Activated CD4-positive, alpha-beta T cell treated with anti-CD3 and anti-CD28 coated beads, Interleukin-2, amount 10 ng/mL, durations not matched to agents 24 days and 14 days (primary cell): ENCODE measurements at regions not wholly inside any gene's neighbourhood (a gene's known extent, or its start where the extent isn't known, plus 50 kb on each side); places are given as distances from the start of the nearest gene placed in this dataset.

Source experiments
- DNase-seq: peaks from one replicate; pipeline ENCODE4 v3.0.0; 2022
- H3K27ac Mint-ChIP-seq: one replicate; pipeline ENCODE4 v1.8.0; 2022; ENCODE audit warnings: mild to moderate bottlenecking, mixed read lengths
- H3K27me3 Mint-ChIP-seq: one replicate; pipeline ENCODE4 v1.8.0; 2022; ENCODE audit warnings: mixed read lengths
- H3K36me3 Mint-ChIP-seq: one replicate; pipeline ENCODE4 v1.8.0; 2022; ENCODE audit warnings: low read depth, mild to moderate bottlenecking, mixed read lengths
- H3K4me1 Mint-ChIP-seq: one replicate; pipeline ENCODE4 v1.8.0; 2021; ENCODE audit warnings: mixed read lengths
- H3K4me3 Mint-ChIP-seq: one replicate; pipeline ENCODE4 v1.8.0; 2022; ENCODE audit warnings: mild to moderate bottlenecking, moderate library complexity, mixed read lengths
- H3K9me3 Mint-ChIP-seq: one replicate; pipeline ENCODE4 v1.8.0; 2021; ENCODE audit warnings: mixed read lengths
- intact Hi-C: fragments of 100-400 bp; cut with micrococcal nuclease; formaldehyde crosslinking; loops from one replicate; pipeline ENCODE4 v1.15.1; 2023

GRCh38 chr12:25759752-25760151, 198.7 kb upstream of the RASSF8 start:
- no peaks in the 10 kb centered on the region for H3K9me3 Mint-ChIP-seq
- H3K4me3 Mint-ChIP-seq: no peak overlapping the region
- H3K4me1 Mint-ChIP-seq: no peaks in the 10 kb centered on the region
- no peaks in the 10 kb centered on the region for H3K36me3 Mint-ChIP-seq
- intact Hi-C loops: no loop called here
- no peak overlapping the region for H3K27ac Mint-ChIP-seq
- DNase-seq: no peak
- H3K27me3 Mint-ChIP-seq: peaks cover 2% of the 10 kb centered on the region

- intact Hi-C loops: no loop called here
- no peaks in the 10 kb centered on the region for H3K36me3 Mint-ChIP-seq
- H3K27me3 Mint-ChIP-seq: peaks cover 2% of the 10 kb centered on the region
- H3K4me3 Mint-ChIP-seq: no peak overlapping the region
- H3K4me1 Mint-ChIP-seq: no peaks in the 10 kb centered on the region
- H3K27ac Mint-ChIP-seq: no peak overlapping the region
- no peak for DNase-seq
- H3K9me3 Mint-ChIP-seq: no peaks in the 10 kb centered on the region
Measured at GRCh38 chr12:25761356-25761755, 197.1 kb upstream of the RASSF8 start.

GRCh38 chr12:25764409-25764808, 194.1 kb upstream of the RASSF8 start:
- Mint-ChIP-seq H3K4me3 (no peak overlapping the region), H3K27me3 (no peaks in the 10 kb centered on the region), H3K36me3 (no peaks in the 10 kb centered on the region), H3K27ac (no peak overlapping the region), H3K9me3 (no peaks in the 10 kb centered on the region), H3K4me1 (no peaks in the 10 kb centered on the region)
- intact Hi-C loops: no loop called here
- DNase-seq: no peak

GRCh38 chr12:25764892-25765291, 193.6 kb upstream of the RASSF8 start:
- DNase-seq: no peak
- Mint-ChIP-seq H3K27ac (no peak overlapping the region), H3K9me3 (no peaks in the 10 kb centered on the region), H3K27me3 (no peaks in the 10 kb centered on the region), H3K36me3 (no peaks in the 10 kb centered on the region), H3K4me3 (no peak overlapping the region), H3K4me1 (peaks cover 2% of the 10 kb centered on the region)
- intact Hi-C loops: no loop called here

- Mint-ChIP-seq H3K27me3 (no peaks in the 10 kb centered on the region), H3K4me1 (peaks cover 2% of the 10 kb centered on the region), H3K9me3 (no peaks in the 10 kb centered on the region), H3K36me3 (no peaks in the 10 kb centered on the region), H3K27ac (no peak overlapping the region), H3K4me3 (no peak overlapping the region)
- intact Hi-C loops: no loop called here
- no peak for DNase-seq
Measured at GRCh38 chr12:25767606-25768005, 190.9 kb upstream of the RASSF8 start.

GRCh38 chr12:25768151-25768550, 190.3 kb upstream of the RASSF8 start:
- no peaks in the 10 kb centered on the region for H3K36me3 Mint-ChIP-seq
- H3K4me1 Mint-ChIP-seq: peaks cover 2% of the 10 kb centered on the region
- no peaks in the 10 kb centered on the region for H3K27me3 Mint-ChIP-seq
- H3K27ac Mint-ChIP-seq: no peak overlapping the region
- no peak overlapping the region for H3K4me3 Mint-ChIP-seq
- no peaks in the 10 kb centered on the region for H3K9me3 Mint-ChIP-seq
- DNase-seq: no peak
- intact Hi-C loops: no loop called here

- intact Hi-C loops: no loop called here
- H3K27me3 Mint-ChIP-seq: no peaks in the 10 kb centered on the region
- H3K4me3 Mint-ChIP-seq: no peak overlapping the region
- H3K9me3 Mint-ChIP-seq: no peaks in the 10 kb centered on the region
- no peak for DNase-seq
- peaks cover 2% of the 10 kb centered on the region for H3K4me1 Mint-ChIP-seq
- no peaks in the 10 kb centered on the region for H3K36me3 Mint-ChIP-seq
- no peak overlapping the region for H3K27ac Mint-ChIP-seq
Measured at GRCh38 chr12:25769082-25769945, 189.2 kb upstream of the RASSF8 start.

- Mint-ChIP-seq H3K4me1 (peaks cover 2% of the 10 kb centered on the region), H3K27me3 (peaks cover 1% of the 10 kb centered on the region), H3K9me3 (no peaks in the 10 kb centered on the region), H3K4me3 (no peak overlapping the region), H3K36me3 (no peaks in the 10 kb centered on the region), H3K27ac (no peak overlapping the region)
- intact Hi-C loops: no loop called here
- no peak for DNase-seq
Measured at GRCh38 chr12:25771041-25771440, 187.4 kb upstream of the RASSF8 start.

GRCh38 chr12:25771476-25771875, 187.0 kb upstream of the RASSF8 start:
- no peak overlapping the region for H3K27ac Mint-ChIP-seq
- H3K4me3 Mint-ChIP-seq: no peak overlapping the region
- intact Hi-C loops: no loop called here
- no peaks in the 10 kb centered on the region for H3K9me3 Mint-ChIP-seq
- peaks cover 2% of the 10 kb centered on the region for H3K4me1 Mint-ChIP-seq
- no peaks in the 10 kb centered on the region for H3K36me3 Mint-ChIP-seq
- DNase-seq: no peak
- H3K27me3 Mint-ChIP-seq: peaks cover 4% of the 10 kb centered on the region

GRCh38 chr12:25775968-25776367, 182.5 kb upstream of the RASSF8 start:
- H3K4me3 Mint-ChIP-seq: no peak overlapping the region
- no peaks in the 10 kb centered on the region for H3K9me3 Mint-ChIP-seq
- no peak overlapping the region for H3K27ac Mint-ChIP-seq
- no peak for DNase-seq
- no peaks in the 10 kb centered on the region for H3K4me1 Mint-ChIP-seq
- H3K36me3 Mint-ChIP-seq: no peaks in the 10 kb centered on the region
- H3K27me3 Mint-ChIP-seq: peaks cover 15% of the 10 kb centered on the region
- intact Hi-C loops: no loop called here

- Mint-ChIP-seq H3K27ac (no peak overlapping the region), H3K36me3 (no peaks in the 10 kb centered on the region), H3K4me1 (no peaks in the 10 kb centered on the region), H3K27me3 (peaks cover 15% of the 10 kb centered on the region), H3K9me3 (no peaks in the 10 kb centered on the region), H3K4me3 (no peak overlapping the region)
- intact Hi-C loops: no loop called here
- no peak for DNase-seq
Measured at GRCh38 chr12:25780771-25781170, 177.7 kb upstream of the RASSF8 start.

- peaks cover 12% of the 10 kb centered on the region for H3K27me3 Mint-ChIP-seq
- no peaks in the 10 kb centered on the region for H3K36me3 Mint-ChIP-seq
- H3K9me3 Mint-ChIP-seq: no peaks in the 10 kb centered on the region
- intact Hi-C loops: no loop called here
- no peak overlapping the region for H3K27ac Mint-ChIP-seq
- DNase-seq: no peak
- no peaks in the 10 kb centered on the region for H3K4me1 Mint-ChIP-seq
- H3K4me3 Mint-ChIP-seq: no peak overlapping the region
Measured at GRCh38 chr12:25781232-25781631, 177.2 kb upstream of the RASSF8 start.

- H3K27ac Mint-ChIP-seq: no peak overlapping the region
- H3K36me3 Mint-ChIP-seq: no peaks in the 10 kb centered on the region
- H3K9me3 Mint-ChIP-seq: no peaks in the 10 kb centered on the region
- peaks cover 5% of the 10 kb centered on the region for H3K27me3 Mint-ChIP-seq
- no peak for DNase-seq
- intact Hi-C loops: no loop called here
- no peak overlapping the region for H3K4me3 Mint-ChIP-seq
- no peaks in the 10 kb centered on the region for H3K4me1 Mint-ChIP-seq
Measured at GRCh38 chr12:25783566-25783965, 174.9 kb upstream of the RASSF8 start.

- H3K36me3 Mint-ChIP-seq: no peaks in the 10 kb centered on the region
- no peaks in the 10 kb centered on the region for H3K4me1 Mint-ChIP-seq
- intact Hi-C loops: no loop called here
- H3K9me3 Mint-ChIP-seq: no peaks in the 10 kb centered on the region
- no peak overlapping the region for H3K4me3 Mint-ChIP-seq
- H3K27me3 Mint-ChIP-seq: peaks cover under 1% of the 10 kb centered on the region
- no peak for DNase-seq
- H3K27ac Mint-ChIP-seq: no peak overlapping the region
Measured at GRCh38 chr12:25784669-25785068, 173.8 kb upstream of the RASSF8 start.

GRCh38 chr12:25785134-25785533, 173.3 kb upstream of the RASSF8 start:
- Mint-ChIP-seq H3K27me3 (no peaks in the 10 kb centered on the region), H3K4me3 (no peak overlapping the region), H3K36me3 (no peaks in the 10 kb centered on the region), H3K4me1 (no peaks in the 10 kb centered on the region), H3K27ac (no peak overlapping the region), H3K9me3 (no peaks in the 10 kb centered on the region)
- DNase-seq: no peak
- intact Hi-C loops: no loop called here
